Spinal cord (tissue), 9 donors: ENCODE measurements at regions not wholly inside any gene's neighbourhood (a gene's known extent, or its start where the extent isn't known, plus 50 kb on each side); places are given as distances from the start of the nearest gene placed in this dataset.

Experiments
- DNase-seq, 6 donors: peaks; one replicate each; pipeline versions ENCODE4 v3.0.0 to v3.0.0-alpha.2; 2013 to 2015; ENCODE audit warnings: low spot score in 6 of 6, low read depth in 4 of 6
- H3K27ac ChIP-seq: one replicate; pipeline ENCODE4 v1.5.1; 2013; ENCODE audit warnings: low read depth, low read length, control low read depth
- H3K27me3 ChIP-seq: one replicate; pipeline ENCODE4 v1.6.1; 2013; ENCODE audit warnings: low read length; ENCODE audit not compliant: control insufficient read depth, insufficient read depth
- H3K36me3 ChIP-seq: one replicate; pipeline ENCODE4 v1.6.1; 2013; ENCODE audit warnings: low read length; ENCODE audit not compliant: control insufficient read depth, insufficient read depth
- H3K4me1 ChIP-seq: one replicate; pipeline ENCODE4 v1.6.1; 2013; ENCODE audit warnings: low read length; ENCODE audit not compliant: control insufficient read depth, insufficient read depth
- H3K4me3 ChIP-seq: one replicate; pipeline ENCODE4 v1.5.1; 2013; ENCODE audit warnings: low read depth, low read length, control low read depth
- H3K9me3 ChIP-seq: one replicate; pipeline ENCODE4 v1.6.1; 2013; ENCODE audit warnings: low read length; ENCODE audit not compliant: control insufficient read depth, insufficient read depth
- WGBS: methylation state at CpG from one replicate; pipeline ENCODE4 v1.1.5; 2013; ENCODE audit warnings: missing lambda C conversion rate; ENCODE audit not compliant: insufficient coverage; 5-methylcytosine and 5-hydroxymethylcytosine counted together
- donor health status: healthy.

DNA sequence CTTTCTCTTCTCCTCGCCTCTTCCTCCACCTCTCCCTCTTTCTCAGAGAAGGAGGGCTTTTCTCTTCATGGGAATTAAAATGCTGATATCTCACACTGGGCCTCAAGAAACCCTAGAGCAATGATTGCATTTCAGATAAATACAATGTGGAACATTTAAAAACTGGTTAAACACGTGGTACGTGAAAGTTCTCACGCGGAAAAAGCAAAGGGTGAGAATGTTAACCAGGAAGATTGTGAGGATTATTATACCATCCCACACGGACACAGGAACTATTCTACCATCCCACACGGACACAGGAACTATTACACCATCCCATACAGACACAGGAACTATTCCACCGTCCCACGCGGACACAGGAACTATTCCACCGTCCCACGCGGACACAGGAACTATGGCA is 182.4 kb downstream of the TMEM18 start:
- no peak overlapping the region for H3K4me3 ChIP-seq
- 92% methylated on average over 2 of the region's 13 CpGs for WGBS
- no peaks in the 10 kb centered on the region for H3K36me3 ChIP-seq
- no peaks in the 10 kb centered on the region for H3K4me1 ChIP-seq
- no peak overlapping the region for H3K27ac ChIP-seq
- no peaks in the 10 kb centered on the region for H3K27me3 ChIP-seq
- no peak for DNase-seq
- H3K9me3 ChIP-seq = no peaks in the 10 kb centered on the region

DNA sequence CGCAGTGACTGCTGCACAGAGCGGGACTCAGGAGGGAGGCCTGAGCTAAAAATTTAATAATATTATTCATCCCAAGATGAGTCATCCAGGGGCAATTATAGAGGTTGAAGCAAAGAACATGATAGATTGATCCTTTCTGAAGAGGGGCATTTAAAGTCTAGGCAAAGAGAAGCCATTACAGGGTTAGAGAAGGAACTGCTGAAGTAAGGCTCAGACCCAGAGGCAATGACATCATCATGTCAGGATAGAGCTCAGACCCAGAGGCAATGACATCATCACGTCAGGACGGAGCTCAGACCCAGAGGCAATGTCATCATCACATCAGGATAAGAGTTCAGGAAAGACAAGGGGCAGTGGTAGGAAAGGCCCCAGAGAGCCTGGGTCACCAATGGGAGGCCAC is 184.0 kb downstream of the TMEM18 start:
- no peaks in the 10 kb centered on the region for H3K36me3 ChIP-seq
- H3K4me3 ChIP-seq = no peak overlapping the region
- no peak overlapping the region for H3K27ac ChIP-seq
- 95% methylated on average over 2 of the region's 4 CpGs for WGBS
- no peaks in the 10 kb centered on the region for H3K27me3 ChIP-seq
- no peaks in the 10 kb centered on the region for H3K4me1 ChIP-seq
- H3K9me3 ChIP-seq = no peaks in the 10 kb centered on the region
- DNase-seq = no peak

DNA sequence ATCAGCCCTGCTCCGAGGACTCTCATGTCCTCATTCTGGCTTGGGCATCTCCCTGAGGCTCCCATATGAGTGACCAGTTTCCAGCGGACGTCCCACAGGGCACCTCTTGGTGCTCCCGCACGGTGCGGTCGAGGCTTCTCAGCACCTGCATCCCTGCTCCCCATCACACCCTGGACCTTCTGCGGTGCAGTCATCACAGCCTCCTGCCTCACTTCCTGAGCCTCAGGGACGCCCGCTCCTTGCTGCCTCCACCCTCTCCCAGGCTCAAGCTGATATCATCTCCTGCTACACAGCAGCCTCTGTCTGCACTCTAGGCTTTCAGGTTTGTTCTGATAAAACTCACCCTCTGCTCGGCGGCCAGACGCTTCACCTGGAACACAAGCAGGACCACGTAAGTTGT is 185.0 kb downstream of the TMEM18 start:
- no peaks in the 10 kb centered on the region for H3K4me1 ChIP-seq
- no peaks in the 10 kb centered on the region for H3K27me3 ChIP-seq
- no peak for DNase-seq
- H3K9me3 ChIP-seq = no peaks in the 10 kb centered on the region
- no peak overlapping the region for H3K27ac ChIP-seq
- no peak overlapping the region for H3K4me3 ChIP-seq
- 96% methylated on average over 14 of the region's 14 CpGs for WGBS
- H3K36me3 ChIP-seq = no peaks in the 10 kb centered on the region

DNA sequence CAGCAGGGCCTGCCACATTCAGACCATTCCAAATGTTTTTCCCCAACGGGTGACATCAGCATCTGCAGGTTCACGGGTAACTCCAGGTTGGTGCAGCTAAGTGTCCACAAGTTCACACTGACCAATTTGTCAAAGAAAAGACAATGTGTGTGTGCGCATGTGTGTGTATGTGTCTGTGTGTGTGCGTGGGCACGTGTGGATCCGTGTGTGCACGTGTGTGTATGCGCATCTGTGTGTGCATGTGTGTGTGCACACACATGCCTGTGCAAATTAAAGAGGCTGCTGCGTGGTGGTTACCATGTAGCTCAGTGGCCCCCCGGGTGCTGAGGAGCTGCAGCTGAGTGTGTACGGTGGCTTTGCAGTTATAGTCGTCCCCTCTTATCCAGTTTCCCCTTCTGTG is 187.4 kb downstream of the TMEM18 start:
- WGBS = 91% methylated on average over 7 of the region's 12 CpGs
- Histone ChIP-seq H3K4me1 (no peaks in the 10 kb centered on the region), H3K27me3 (no peaks in the 10 kb centered on the region), H3K4me3 (no peak overlapping the region), H3K36me3 (no peaks in the 10 kb centered on the region), H3K27ac (no peak overlapping the region), H3K9me3 (no peaks in the 10 kb centered on the region)
- no peak for DNase-seq

DNA sequence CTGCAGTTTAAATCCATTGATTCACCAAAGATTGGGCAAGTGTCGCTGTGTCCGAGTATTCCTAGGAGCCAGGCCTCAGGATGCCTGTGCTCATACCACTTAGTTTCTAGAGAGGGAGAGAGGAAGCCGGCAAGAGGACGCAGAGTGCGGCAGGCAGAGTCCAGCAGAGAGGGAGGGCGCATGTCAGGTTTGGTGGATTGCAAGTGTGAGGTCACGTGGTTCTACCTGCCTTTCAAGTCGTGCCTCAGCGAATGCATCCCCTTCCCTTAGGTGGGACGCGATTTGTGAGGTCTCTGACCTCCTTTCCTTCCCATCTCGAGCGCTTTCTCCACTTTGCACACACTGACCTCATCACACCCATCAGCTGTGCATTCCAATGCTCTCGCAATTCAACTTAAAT is 188.1 kb downstream of the TMEM18 start:
- Histone ChIP-seq H3K4me1 (no peaks in the 10 kb centered on the region), H3K27ac (no peak overlapping the region), H3K36me3 (no peaks in the 10 kb centered on the region), H3K9me3 (no peaks in the 10 kb centered on the region), H3K27me3 (no peaks in the 10 kb centered on the region), H3K4me3 (no peak overlapping the region)
- WGBS = 90% methylated on average over 14 of the region's 14 CpGs
- DNase-seq = no peak

DNA sequence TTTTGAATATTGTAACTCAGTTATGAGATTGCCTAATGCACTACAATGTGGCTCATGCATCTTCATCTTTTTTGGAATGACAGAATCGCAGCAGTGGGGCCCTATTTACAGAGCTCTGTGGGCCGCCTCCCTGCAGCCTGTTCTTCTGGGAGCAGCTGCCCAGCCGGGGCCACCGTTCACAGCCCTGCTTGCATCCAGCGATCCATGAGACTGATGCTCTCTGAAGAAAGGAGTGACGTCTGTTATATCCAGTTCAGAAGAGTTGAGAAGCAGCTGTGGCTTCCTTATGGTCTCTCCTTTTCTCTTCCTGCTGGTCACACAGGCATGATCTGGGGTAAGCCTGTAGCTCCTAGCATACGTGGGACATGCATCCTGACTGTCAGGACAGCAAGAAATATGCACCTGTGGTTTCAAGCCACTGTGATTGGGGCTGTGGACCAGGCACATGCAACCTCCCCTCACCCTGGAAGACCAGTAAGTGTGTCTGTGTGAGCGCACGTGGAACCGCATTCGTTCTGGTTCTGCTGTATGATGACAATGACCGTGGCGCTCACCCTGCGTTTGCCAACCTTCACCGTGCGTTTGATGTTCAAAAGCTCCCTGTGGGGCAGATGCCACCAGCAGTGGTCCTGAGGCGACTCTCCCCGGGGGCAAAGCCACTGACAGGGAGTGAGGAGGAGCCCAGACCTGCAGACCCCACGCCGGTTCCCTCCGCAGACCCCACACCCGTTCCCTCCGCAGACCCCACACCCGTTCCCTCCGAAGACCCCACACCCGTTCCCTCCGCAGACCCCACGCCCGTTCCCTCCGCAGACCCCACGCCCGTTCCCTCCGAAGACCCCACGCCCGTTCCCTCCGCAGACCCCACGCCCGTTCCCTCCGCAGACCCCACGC is 189.8 kb downstream of the TMEM18 start:
- no peak for DNase-seq
- no peaks in the 10 kb centered on the region for H3K27me3 ChIP-seq
- 82% methylated on average over 23 of the region's 40 CpGs for WGBS
- H3K4me3 ChIP-seq = no peak overlapping the region
- H3K27ac ChIP-seq = no peak overlapping the region
- H3K4me1 ChIP-seq = no peaks in the 10 kb centered on the region
- H3K36me3 ChIP-seq = no peaks in the 10 kb centered on the region
- H3K9me3 ChIP-seq = no peaks in the 10 kb centered on the region

DNA sequence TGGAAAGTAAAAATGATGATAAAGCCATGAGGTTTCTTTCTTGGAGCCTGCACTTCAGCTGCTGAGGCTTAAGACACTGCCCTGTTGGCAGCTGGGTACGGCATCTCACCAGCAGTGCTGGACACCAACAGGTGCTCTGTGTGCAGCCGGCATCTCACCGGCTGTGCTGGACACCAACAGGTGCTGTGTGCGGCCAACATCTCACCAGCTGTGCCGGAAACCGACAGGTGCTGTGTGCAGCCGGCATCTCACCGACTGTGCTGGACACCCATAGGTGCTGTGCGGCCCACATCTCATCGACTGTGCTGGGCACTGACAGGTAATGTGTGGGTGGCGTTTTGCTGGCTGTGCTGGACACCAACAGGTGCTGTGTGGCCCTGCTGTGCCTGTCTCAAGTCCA is 190.8 kb downstream of the TMEM18 start:
- no peak for DNase-seq
- no peaks in the 10 kb centered on the region for H3K4me1 ChIP-seq
- H3K9me3 ChIP-seq = no peaks in the 10 kb centered on the region
- H3K4me3 ChIP-seq = no peak overlapping the region
- H3K27ac ChIP-seq = no peak overlapping the region
- no peaks in the 10 kb centered on the region for H3K36me3 ChIP-seq
- 96% methylated on average over 11 of the region's 11 CpGs for WGBS
- no peaks in the 10 kb centered on the region for H3K27me3 ChIP-seq

DNA sequence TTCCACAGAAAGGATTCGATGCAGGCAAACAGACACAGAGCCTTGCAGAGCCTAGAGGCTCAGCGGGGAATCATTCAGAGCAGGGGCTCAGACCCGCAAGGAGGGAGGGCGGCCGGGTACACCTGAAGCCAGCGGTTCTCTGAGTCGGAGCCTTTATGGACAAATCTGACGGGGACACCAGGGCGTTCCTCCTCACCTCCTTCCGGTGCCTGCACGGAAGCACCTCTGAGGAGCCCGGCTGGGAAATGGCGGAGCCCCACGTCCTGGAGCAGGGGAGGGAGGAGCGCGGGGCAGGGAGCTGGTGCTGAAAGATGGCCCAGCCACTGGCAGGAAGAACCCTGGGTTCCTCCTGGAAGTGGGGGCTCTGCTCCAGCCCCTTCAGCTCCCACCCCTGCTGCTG is 193.5 kb upstream of the ALKAL2 start:
- Histone ChIP-seq H3K9me3 (no peaks in the 10 kb centered on the region), H3K36me3 (no peaks in the 10 kb centered on the region), H3K27me3 (no peaks in the 10 kb centered on the region), H3K4me3 (no peak overlapping the region), H3K4me1 (no peaks in the 10 kb centered on the region), H3K27ac (no peak overlapping the region)
- WGBS = 87% methylated on average over 14 of the region's 16 CpGs
- DNase-seq = no peak

DNA sequence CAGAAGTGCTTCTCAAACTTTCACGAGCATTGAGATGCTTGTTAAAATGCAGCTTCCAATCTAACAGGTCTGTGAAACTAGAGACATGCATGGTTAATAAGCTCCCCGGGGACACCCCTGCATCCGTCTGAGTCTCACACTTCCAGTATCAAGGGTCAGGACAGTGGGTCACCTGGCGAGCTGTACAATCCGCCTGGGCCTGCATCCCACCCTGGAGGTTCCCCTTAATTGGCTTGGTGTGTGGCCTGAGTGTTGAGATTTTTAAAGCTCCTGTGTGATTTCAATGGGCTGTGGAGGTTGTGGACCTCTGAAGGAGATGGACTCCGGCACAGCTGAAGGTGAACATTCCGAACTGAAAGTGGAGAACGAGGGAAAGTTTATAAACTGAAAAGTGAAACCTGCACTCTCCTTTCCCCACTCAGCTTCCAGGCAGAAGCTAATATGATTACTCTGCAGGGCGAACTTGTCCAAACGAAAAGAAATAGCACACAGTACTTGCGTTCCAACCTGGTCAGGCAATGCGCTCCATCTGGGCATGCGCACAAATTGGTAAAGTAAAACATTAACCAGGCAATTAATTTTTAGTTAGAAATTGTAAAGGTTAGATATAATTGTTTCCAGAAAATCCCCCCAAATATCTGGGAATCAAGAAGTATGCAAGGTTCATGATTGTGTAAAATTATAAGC is 191.7 kb upstream of the ALKAL2 start:
- no peak for DNase-seq
- 61% methylated on average over 3 of the region's 13 CpGs for WGBS
- no peaks in the 10 kb centered on the region for H3K36me3 ChIP-seq

DNA sequence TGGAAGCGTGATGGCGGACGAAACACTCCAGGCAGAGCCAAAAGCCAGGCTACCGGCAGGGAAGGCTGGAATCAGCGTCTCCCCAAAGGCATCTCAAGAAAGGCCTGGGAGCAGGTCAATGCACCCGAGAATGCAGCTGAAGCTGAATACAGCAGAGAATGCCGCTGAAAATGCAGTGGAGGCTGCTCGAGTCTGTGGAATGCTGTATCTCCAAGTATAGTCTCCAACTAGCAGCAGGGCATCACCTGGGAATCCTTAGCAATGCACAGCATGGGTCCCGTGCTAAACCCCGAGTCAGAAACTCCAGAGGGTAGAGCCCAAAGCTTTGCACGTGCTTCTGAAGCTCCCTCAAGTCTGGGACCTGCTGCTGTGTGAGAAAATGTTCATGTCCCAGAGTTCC is 191.1 kb upstream of the ALKAL2 start:
- no peak for DNase-seq
- Histone ChIP-seq H3K27ac (no peak overlapping the region), H3K27me3 (no peaks in the 10 kb centered on the region), H3K4me3 (no peak overlapping the region), H3K4me1 (no peaks in the 10 kb centered on the region), H3K9me3 (no peaks in the 10 kb centered on the region), H3K36me3 (no peaks in the 10 kb centered on the region)
- 56% methylated on average over 10 of the region's 11 CpGs for WGBS

More for the DNA sequence above, 191.7 kb upstream of the ALKAL2 start:
- Histone ChIP-seq H3K27me3 (no peaks in the 10 kb centered on the region), H3K4me1 (no peaks in the 10 kb centered on the region), H3K9me3 (no peaks in the 10 kb centered on the region), H3K27ac (no peak overlapping the region), H3K4me3 (no peak overlapping the region)
